Body of pancreas (tissue), 4 donors: ENCODE measurements at regions not wholly inside any gene's neighbourhood (a gene's known extent, or its start where the extent isn't known, plus 50 kb on each side); places are given as distances from the start of the nearest gene placed in this dataset.

ENCODE experiments used
- POLR2A ChIP-seq, 3 donors: fragments of 450-650 bp; IDR thresholded peaks; one replicate each; pipeline ENCODE4 v1.6.1; 2016; ENCODE audit warnings: antibody characterized with exemption in 3 of 3, mild to moderate bottlenecking in 2 of 3
- TF ChIP-seq, protein P1 (sequence below), 7 experiments: fragments of 450-650 bp in 4 of 7; fragments of 200-600 bp in 3 of 7; sonication (generic) in 3 of 7; IDR thresholded peaks; one replicate each; pipeline ENCODE4 v1.5.1; 2016 to 2019; ENCODE audit warnings: antibody characterized with exemption in 7 of 7

- TF ChIP-seq, protein P1, sequence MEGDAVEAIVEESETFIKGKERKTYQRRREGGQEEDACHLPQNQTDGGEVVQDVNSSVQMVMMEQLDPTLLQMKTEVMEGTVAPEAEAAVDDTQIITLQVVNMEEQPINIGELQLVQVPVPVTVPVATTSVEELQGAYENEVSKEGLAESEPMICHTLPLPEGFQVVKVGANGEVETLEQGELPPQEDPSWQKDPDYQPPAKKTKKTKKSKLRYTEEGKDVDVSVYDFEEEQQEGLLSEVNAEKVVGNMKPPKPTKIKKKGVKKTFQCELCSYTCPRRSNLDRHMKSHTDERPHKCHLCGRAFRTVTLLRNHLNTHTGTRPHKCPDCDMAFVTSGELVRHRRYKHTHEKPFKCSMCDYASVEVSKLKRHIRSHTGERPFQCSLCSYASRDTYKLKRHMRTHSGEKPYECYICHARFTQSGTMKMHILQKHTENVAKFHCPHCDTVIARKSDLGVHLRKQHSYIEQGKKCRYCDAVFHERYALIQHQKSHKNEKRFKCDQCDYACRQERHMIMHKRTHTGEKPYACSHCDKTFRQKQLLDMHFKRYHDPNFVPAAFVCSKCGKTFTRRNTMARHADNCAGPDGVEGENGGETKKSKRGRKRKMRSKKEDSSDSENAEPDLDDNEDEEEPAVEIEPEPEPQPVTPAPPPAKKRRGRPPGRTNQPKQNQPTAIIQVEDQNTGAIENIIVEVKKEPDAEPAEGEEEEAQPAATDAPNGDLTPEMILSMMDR (IDR thresholded peaks at IDR 0.05): no peak
- TF ChIP-seq POLR2A (IDR thresholded peaks at IDR 0.05): no peak
These were observed 52.0 kb upstream of the RPL11 start for GRCh38 chr1:23639460-23640095.
